ENCODE measurements at regions not wholly inside any gene's neighbourhood (a gene's known extent, or its start where the extent isn't known, plus 50 kb on each side); places are given as distances from the start of the nearest gene placed in this dataset.

GRCh38 chr10:10623958-10624566 is 393.6 kb upstream of the CELF2 start:
- TF ChIP-seq EZH2 (IDR thresholded peaks at IDR 0.05; ENCODE audit: insufficient read depth, poor library complexity, severe bottlenecking): no peak
- no peak for TF ChIP-seq EZH2phosphoT487 (IDR thresholded peaks at IDR 0.05; ENCODE audit: insufficient read depth, low read depth)
